Activated T-helper 1 cell treated with anti-CD3 and anti-CD28 coated beads, Interleukin-2, amount 50 U/mL, for 16 hours (primary cell): ENCODE measurements at regions not wholly inside any gene's neighbourhood (a gene's known extent, or its start where the extent isn't known, plus 50 kb on each side); places are given as distances from the start of the nearest gene placed in this dataset.
"Not testable (repeated sequence)": the region's sequence is repeated elsewhere in the genome, so short reads cannot be mapped to it uniquely, and the experiment has no call there.

Experiments used
- DNase-seq, 2 donors: peaks; one replicate each; pipeline ENCODE4 v3.0.0-alpha.2; 2020; ENCODE audit warnings: low read depth in 1 of 2, low spot score in 1 of 2

- DNase-seq: no peak
These were observed 55.4 kb downstream of the TMEM121 start for GRCh38 chr14:105581551-105582341.

GRCh38 chr14:105582639-105583038 is 56.3 kb downstream of the TMEM121 start:
- DNase-seq: no peak

GRCh38 chr14:105583914-105584313 is 57.5 kb downstream of the TMEM121 start:
- DNase-seq: not testable (repeated sequence)

GRCh38 chr14:105585290-105585689 is 58.9 kb downstream of the TMEM121 start:
- not testable (repeated sequence) for DNase-seq

GRCh38 chr14:105585722-105586121 is 59.3 kb downstream of the TMEM121 start:
- not testable (repeated sequence) for DNase-seq

- not testable (repeated sequence) for DNase-seq
These were observed 59.9 kb downstream of the TMEM121 start for GRCh38 chr14:105586144-105586872.

GRCh38 chr14:105587034-105587433 is 60.7 kb downstream of the TMEM121 start:
- DNase-seq: not testable (repeated sequence)

GRCh38 chr14:105587482-105588235 is 61.3 kb downstream of the TMEM121 start:
- DNase-seq: not testable (repeated sequence)

GRCh38 chr14:105588236-105588860 is 62.0 kb downstream of the TMEM121 start:
- DNase-seq: no peak

GRCh38 chr14:105589161-105589925 is 63.0 kb downstream of the TMEM121 start:
- no peak for DNase-seq

- DNase-seq: not testable (repeated sequence)
These were observed 63.5 kb downstream of the TMEM121 start for GRCh38 chr14:105589926-105590185.

- no peak for DNase-seq
These were observed 64.7 kb downstream of the TMEM121 start for GRCh38 chr14:105591052-105591451.

- DNase-seq: not testable (repeated sequence)
These were observed 65.5 kb downstream of the TMEM121 start for GRCh38 chr14:105591792-105592341.

- DNase-seq: not testable (repeated sequence)
These were observed 66.3 kb downstream of the TMEM121 start for GRCh38 chr14:105592646-105593045.

- DNase-seq: not testable (repeated sequence)
These were observed 69.0 kb downstream of the TMEM121 start for GRCh38 chr14:105595346-105595745.

- not testable (repeated sequence) for DNase-seq
These were observed 70.0 kb downstream of the TMEM121 start for GRCh38 chr14:105596374-105596773.

GRCh38 chr14:105598040-105598763 is 71.8 kb downstream of the TMEM121 start:
- DNase-seq: not testable (repeated sequence)

- DNase-seq: not testable (repeated sequence)
These were observed 72.7 kb downstream of the TMEM121 start for GRCh38 chr14:105598925-105599586.
